NCI-H774 (cell line): ENCODE measurements at regions not wholly inside any gene's neighbourhood (a gene's known extent, or its start where the extent isn't known, plus 50 kb on each side); places are given as distances from the start of the nearest gene placed in this dataset.

Experiments used
- DNase-seq: peaks from one replicate; lab custom pipeline; 2025; lab: John Stamatoyannopoulos, UW

DNA sequence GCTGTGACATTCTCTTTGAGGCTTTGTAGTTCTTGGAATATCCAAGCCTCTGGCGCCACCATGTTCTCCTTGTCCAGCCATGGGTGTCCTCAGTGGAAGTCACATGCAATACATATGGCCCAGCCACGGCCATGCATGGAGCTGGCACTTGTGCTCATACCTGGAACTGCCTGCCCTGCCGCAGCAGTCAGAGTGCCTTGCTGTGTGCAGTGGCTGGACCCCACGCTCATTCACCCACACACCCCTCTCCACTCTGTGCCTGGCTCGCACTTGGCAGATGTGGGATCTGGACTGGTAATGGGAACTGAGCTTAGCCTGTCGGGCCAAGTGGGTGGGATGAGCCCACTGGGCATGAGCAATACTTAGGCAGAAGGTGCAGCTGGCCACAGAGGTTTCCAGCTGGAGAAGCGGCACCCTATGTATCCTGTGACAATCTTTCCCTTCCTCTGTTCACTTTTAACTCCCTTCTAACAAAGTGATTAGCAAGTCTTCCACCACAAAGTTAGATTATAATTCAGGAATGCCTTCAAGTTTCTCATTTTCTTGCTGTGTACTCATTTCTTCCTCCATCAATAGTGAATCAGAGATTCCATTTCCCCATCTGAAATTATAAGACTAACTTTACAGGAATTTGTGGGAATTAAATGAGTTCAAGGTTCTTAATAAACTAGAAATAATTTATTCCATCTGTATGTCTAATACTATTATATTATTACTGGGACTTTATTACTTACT, 351.6 kb upstream of the NCAM2 start:
- DNase-seq, result no peak

DNA sequence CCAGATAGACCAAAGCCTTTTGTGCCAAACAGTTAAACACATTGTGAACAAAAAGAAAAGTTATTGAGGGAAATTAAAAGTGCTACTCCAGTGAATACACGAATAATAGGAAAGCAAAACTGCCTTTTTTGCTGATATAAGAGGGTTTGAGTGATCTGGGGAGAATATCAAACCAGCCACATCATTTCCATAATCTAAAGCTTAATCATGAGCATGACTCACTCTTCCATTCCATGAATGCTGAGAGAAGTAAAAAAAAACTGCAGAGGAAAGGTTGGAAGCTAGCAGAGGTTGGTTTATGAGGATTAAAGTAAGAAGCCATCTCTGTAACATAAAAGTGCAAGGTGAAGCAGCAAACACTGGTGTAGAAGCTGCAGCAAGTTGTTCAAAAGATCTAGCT, 350.6 kb upstream of the NCAM2 start:
- no peak for DNase-seq

GRCh38 chr21:20649231-20649630, 349.0 kb upstream of the NCAM2 start:
- no peak for DNase-seq

GRCh38 chr21:20652846-20653245, 345.4 kb upstream of the NCAM2 start:
- DNase-seq, result no peak

DNA sequence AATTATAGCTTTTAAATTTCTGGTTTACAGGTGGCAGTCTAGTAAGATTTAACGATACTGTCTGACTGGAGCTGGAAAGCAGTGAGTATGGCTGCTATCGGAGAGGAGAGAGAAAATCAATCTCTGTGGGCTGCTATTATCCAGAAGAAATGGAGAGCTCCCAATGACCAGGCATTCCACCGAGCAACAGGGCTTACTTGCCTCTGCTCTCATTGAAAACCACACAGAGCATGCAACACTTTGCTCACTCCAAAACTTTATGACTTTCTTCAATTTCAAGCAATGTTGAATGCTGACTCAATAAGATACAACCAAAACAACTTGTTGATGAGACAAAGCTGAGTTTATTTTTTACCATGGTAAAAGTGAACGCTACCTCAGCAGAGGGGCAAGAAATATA, 337.0 kb upstream of the NCAM2 start:
- no peak for DNase-seq

- peak; percentile 21 for DNase-seq
Observed at GRCh38 chr21:20661745-20662422, 336.3 kb upstream of the NCAM2 start.

DNA sequence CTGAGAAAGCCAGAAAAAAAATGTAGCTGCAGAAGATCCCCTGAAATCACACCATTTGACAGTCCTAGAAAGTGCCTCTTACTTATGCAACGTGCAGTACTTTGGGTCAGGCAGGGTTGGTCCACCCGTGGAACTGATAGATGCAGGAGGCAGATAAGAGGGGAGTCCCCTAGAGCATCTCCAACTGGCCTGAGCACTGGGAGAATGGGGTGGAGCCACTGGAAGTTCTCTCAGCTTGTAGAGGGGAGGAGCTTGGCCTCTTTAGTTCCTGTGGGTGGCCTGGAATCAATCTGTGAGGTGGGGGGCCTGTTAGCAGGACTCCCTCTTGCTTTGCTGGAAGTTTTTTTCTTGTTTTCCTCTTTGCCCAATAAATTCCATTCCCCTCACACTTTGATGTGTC, 335.7 kb upstream of the NCAM2 start:
- no peak for DNase-seq

DNA sequence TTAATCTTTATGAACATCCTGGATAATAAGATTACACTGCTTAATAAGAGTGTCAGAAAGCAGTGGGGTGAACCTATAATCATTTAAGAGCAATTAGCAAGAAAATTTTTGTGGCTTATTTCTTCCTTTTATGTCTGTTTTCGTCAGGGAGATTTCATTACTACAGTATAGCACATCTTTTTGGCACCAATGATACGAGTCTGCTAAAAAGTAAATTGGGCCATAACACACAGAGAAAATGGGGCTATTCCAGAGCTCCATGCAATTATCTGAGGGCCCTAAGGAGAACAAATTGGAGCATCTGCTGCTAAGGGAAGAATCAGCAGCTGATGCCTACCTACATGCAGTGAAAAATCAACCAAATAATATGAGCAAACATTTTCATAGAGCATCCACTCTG, 330.3 kb upstream of the NCAM2 start:
- no peak for DNase-seq

GRCh38 chr21:20685475-20685874, 312.7 kb upstream of the NCAM2 start:
- DNase-seq, result no peak

GRCh38 chr21:20698585-20698984, 299.6 kb upstream of the NCAM2 start:
- DNase-seq, result no peak

- DNase-seq, result no peak
Observed at GRCh38 chr21:20701235-20701634, 297.0 kb upstream of the NCAM2 start.

DNA sequence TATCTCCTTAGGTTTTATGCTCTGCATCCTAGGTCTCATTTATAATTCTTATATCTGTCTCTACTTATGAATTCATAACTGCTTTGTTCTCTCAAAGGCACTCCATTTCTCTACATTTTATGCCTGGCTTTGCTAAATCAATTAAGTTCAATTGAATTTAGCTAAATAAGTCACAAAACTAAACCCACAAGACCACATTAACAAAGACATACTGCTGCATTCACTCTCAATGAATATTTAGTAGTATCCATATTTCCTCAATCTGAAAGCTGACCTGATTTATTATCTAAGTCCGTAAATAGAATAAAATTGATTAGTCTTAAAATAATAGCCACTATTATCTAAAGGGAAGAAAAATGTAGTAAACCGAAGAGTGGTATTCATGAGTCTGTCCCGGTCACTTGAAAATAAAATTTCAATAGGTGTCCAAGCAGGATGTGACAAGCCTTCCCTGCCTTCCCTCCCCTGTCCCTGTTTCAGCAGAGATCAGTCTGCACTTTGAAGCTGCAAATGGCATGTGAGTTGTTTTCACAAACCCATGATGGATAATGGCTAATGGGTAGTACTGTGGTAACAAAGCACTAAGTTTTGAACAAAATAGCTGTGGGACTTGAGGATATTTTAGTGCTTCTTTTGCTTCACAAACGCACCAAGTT, 295.0 kb upstream of the NCAM2 start:
- no peak for DNase-seq

GRCh38 chr21:20720623-20721022, 277.6 kb upstream of the NCAM2 start:
- no peak for DNase-seq

DNA sequence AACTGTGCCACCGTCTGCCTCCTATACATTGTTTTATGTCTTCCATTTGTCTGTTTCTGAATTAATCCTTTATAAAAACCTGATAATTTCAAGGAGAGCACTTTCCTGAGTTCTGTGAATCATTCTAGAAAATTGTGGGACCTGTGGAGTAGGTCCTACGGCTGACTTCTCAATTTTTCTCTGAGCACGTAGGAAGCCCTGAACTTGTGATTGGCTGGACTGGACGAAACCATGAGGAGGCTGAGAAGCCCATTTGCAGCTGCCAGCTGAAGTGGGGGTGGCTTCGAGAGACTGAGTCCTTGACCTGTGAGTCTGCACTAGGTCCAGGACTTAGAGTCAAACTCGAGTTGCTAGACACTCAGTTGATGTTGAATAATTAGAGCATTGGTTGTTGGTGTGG, 277.1 kb upstream of the NCAM2 start:
- no peak for DNase-seq

DNA sequence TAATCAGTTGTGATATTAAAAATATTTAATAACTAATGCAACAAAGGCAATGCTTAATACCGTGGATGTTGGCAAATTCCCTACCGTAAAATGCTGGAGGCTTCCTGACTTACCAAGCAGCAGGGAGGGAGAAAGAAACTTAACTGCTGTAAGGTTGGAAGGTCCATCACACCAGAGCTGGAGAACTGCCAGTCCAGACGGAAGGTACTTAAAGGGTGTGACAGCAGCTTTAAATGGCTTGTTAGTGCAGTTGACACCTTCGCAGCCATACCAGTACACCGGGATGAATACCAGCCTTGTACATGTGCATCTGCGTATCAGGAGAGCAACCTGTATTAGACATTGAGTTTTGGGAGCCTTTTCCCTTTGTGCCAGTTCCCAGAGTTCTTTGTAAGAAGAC, 269.5 kb upstream of the NCAM2 start:
- no peak for DNase-seq

- no peak for DNase-seq
Observed at GRCh38 chr21:20729376-20729775, 268.8 kb upstream of the NCAM2 start.

DNA sequence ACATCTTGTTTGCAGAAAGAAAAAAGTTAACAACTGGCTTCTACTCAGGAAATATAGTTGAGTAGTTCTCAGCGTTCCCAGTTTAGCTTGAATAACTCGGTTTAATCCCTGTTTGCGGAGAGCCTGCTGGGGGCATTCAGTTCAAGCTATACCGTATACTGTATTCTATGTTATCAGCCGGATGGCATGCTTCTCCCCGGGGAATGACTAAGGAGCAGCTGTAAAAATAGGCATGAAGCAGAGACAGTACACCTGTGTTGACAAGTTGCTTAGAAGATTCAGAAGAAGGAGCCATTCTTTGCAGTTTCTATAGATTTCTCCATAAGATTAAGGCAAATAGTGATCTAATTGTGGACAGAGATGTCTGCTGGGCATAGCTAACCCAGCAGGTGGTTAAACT, 267.8 kb upstream of the NCAM2 start:
- DNase-seq, result no peak

DNA sequence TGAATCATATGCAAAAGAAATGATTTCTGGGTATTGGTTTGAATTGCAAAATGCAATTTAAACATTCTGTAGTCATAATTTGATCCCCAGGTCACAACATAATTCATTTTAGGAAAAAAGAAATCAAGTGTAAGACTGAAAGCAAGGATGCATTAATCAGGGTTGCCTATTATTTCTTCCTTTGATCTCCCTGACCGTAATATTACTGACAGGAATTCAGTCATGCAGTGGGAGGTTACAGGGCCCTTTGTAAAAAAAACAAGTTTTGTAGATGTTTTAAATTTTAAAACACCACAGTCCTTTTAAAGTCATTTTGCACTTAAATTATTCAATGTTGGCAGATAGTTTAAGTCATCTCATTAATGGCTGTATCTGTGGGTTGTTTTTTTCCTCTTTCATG, 263.0 kb upstream of the NCAM2 start:
- DNase-seq, result no peak

- DNase-seq, result no peak
Observed at GRCh38 chr21:20737227-20737913, 260.8 kb upstream of the NCAM2 start.

GRCh38 chr21:20739421-20739820, 258.8 kb upstream of the NCAM2 start:
- no peak for DNase-seq

DNA sequence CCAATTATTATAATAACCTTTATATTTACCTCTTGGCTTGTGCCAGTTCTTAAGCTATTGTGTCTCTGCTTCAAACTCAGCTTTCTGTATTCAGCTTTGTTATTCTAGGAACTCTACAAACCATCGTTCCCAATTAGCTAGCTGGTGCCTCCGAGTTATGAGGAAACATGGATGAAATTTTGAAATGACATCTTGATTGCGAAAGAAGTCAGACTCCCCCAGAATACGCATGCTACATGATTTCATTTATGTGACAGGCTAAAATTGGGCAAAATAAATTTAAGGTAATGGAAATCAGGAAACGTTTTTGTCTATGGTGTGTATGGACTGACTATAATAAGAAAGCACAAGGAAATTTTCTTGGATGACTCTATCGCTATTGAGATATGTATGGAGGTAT, 256.8 kb upstream of the NCAM2 start:
- DNase-seq, result no peak

GRCh38 chr21:20760221-20760620, 238.0 kb upstream of the NCAM2 start:
- DNase-seq, result no peak

GRCh38 chr21:20774737-20775136, 223.5 kb upstream of the NCAM2 start:
- no peak for DNase-seq
